ENCODE measurements at regions not wholly inside any gene's neighbourhood (a gene's known extent, or its start where the extent isn't known, plus 50 kb on each side); places are given as distances from the start of the nearest gene placed in this dataset.

DNA sequence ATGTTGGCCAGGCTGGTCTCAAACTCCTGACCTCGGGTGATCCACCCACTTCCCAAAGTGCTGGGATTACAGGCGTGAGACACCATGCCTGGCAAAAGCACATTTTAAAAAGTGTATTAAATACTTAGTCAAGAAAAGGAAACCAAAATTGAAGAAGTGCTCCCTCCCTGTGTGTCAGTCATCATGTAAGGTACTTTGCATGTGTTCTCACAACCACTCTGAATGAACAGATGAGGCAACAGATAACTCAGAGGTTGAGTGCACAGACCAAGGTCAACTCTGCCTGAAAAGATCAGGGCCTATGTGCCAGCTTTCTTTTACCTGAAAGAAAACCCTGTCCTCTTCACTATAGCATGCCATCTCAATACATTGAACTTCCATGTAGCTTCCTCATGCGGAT, 289.7 kb downstream of the MRPS30 start:
- no peak for DNase-seq
- no peak for TF ChIP-seq POLR2A (IDR thresholded peaks at IDR 0.05)
- TF ChIP-seq, protein P1, sequence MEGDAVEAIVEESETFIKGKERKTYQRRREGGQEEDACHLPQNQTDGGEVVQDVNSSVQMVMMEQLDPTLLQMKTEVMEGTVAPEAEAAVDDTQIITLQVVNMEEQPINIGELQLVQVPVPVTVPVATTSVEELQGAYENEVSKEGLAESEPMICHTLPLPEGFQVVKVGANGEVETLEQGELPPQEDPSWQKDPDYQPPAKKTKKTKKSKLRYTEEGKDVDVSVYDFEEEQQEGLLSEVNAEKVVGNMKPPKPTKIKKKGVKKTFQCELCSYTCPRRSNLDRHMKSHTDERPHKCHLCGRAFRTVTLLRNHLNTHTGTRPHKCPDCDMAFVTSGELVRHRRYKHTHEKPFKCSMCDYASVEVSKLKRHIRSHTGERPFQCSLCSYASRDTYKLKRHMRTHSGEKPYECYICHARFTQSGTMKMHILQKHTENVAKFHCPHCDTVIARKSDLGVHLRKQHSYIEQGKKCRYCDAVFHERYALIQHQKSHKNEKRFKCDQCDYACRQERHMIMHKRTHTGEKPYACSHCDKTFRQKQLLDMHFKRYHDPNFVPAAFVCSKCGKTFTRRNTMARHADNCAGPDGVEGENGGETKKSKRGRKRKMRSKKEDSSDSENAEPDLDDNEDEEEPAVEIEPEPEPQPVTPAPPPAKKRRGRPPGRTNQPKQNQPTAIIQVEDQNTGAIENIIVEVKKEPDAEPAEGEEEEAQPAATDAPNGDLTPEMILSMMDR (IDR thresholded peaks at IDR 0.05) = no peak
- no peaks in the 10 kb centered on the region for H3K36me3 ChIP-seq

DNA sequence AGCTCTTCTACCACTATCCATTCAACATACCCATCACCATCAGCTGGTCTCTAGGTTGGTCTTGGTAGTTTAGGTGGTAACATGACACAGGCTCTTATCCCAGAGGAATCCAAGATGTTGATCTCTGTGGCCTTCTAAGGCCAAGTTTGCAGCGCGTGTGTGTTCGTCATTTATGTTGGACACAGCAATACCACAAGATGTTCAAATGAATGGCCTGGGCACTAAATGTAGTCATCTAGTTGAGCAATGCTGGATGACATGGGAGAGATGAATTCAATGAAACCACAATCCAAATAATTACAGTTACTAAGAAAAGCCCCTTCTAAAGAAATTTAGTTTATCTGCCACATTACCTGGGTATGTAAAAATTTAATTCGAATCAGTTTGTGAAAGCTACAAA, 292.4 kb downstream of the MRPS30 start:
- Histone ChIP-seq H3K4me3 (no peak overlapping the region), H3K36me3 (no peaks in the 10 kb centered on the region), H3K9me3 (no peaks in the 10 kb centered on the region), H3K27ac (no peak overlapping the region), H3K4me1 (no peaks in the 10 kb centered on the region), H3K27me3 (no peaks in the 10 kb centered on the region)
- DNase-seq = no peak
- TF ChIP-seq POLR2A (IDR thresholded peaks at IDR 0.05) = no peak
- TF ChIP-seq, protein P1 (IDR thresholded peaks at IDR 0.05) = no peak
- intact Hi-C loops (cut with DNase I; ENCODE audit: low total_unique reads) = no loop called here

More for the DNA sequence above, 289.7 kb downstream of the MRPS30 start:
- Histone ChIP-seq H3K9me3 (no peaks in the 10 kb centered on the region), H3K4me1 (no peaks in the 10 kb centered on the region), H3K27ac (no peak overlapping the region), H3K4me3 (no peak overlapping the region), H3K27me3 (no peaks in the 10 kb centered on the region)
- intact Hi-C loops (cut with DNase I; ENCODE audit: low total_unique reads) = no loop called here

DNA sequence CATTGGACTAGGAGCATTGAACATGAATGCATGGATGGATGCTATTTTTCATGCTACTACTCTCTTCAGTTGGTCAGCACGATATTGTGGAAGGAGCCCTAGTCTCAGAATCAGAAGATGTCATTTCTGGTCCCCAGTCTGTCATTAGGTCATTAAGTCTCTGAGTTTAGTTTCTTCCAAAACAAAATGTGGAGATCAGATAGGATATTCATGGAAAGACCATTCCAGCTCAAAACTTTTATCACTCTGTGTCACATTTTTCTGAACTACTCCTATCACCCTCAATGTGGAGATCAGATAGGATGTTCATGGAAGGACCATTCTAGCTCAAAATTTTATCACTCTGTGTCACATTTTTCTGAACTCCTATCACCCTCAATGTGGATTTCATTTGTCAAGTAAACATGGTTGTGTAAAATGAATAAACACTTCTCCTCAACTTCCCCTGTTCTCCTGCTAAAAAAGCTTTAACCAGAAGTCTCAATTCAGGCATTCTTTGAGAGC, 296.8 kb downstream of the MRPS30 start:
- Histone ChIP-seq H3K36me3 (no peaks in the 10 kb centered on the region), H3K4me3 (no peak overlapping the region), H3K27me3 (no peaks in the 10 kb centered on the region), H3K4me1 (no peaks in the 10 kb centered on the region), H3K9me3 (no peaks in the 10 kb centered on the region), H3K27ac (no peak overlapping the region)
- intact Hi-C loops (cut with DNase I; ENCODE audit: low total_unique reads) = no loop called here
- TF ChIP-seq, protein P1 (IDR thresholded peaks at IDR 0.05) = no peak
- no peak for TF ChIP-seq POLR2A (IDR thresholded peaks at IDR 0.05)
- no peak for DNase-seq

DNA sequence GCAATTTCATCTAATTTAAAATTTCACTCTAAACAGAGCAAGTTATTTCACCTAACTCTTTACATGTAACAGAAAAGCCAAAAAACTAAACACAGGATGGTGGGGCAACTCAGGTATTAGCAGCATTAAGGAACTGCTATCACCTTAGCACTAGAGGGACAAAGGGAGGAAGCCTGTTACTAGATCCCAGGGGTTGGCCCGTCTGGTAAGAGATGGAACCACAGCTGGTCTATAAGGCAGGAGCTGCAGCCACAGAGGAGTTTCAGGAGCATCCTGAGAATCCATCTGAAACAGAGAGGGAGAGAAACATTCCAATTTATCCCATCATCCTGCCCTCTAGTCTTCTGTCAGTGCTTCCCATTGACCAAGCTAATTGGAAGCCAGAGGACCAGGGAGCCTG, 300.3 kb downstream of the MRPS30 start:
- H3K4me3 ChIP-seq = no peak overlapping the region
- H3K9me3 ChIP-seq = no peaks in the 10 kb centered on the region
- H3K27me3 ChIP-seq = no peaks in the 10 kb centered on the region
- TF ChIP-seq POLR2A (IDR thresholded peaks at IDR 0.05) = no peak
- DNase-seq = no peak
- intact Hi-C loops (cut with DNase I; ENCODE audit: low total_unique reads) = no loop called here
- H3K27ac ChIP-seq = no peak overlapping the region
- H3K4me1 ChIP-seq = no peaks in the 10 kb centered on the region
- no peaks in the 10 kb centered on the region for H3K36me3 ChIP-seq

DNA sequence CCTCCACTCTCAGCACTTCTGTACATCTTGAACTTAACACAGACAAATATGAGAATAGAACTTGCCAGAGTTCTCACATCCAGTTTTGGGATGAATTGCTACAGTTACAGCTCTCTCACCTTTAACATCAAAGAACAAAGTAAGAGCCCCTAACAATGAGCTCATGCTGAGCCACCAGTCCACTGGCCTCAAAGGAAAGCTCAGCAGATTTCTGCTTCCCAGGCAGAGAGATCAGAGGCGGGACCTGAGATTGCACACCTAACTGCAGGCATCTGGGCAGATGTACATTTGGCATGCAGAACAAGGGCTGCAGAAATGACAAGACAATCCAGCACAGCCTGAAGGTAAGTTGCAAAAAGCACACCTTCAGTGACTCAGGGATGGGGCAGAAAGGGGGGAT, 300.9 kb downstream of the MRPS30 start:
- H3K36me3 ChIP-seq = no peaks in the 10 kb centered on the region
- H3K27me3 ChIP-seq = no peaks in the 10 kb centered on the region
- intact Hi-C loops (cut with DNase I; ENCODE audit: low total_unique reads) = no loop called here
- H3K4me1 ChIP-seq = no peaks in the 10 kb centered on the region
- no peaks in the 10 kb centered on the region for H3K9me3 ChIP-seq
- no peak overlapping the region for H3K27ac ChIP-seq
- DNase-seq = no peak
- TF ChIP-seq, protein P1 (IDR thresholded peaks at IDR 0.05) = no peak
- no peak for TF ChIP-seq POLR2A (IDR thresholded peaks at IDR 0.05)
- no peak overlapping the region for H3K4me3 ChIP-seq

DNA sequence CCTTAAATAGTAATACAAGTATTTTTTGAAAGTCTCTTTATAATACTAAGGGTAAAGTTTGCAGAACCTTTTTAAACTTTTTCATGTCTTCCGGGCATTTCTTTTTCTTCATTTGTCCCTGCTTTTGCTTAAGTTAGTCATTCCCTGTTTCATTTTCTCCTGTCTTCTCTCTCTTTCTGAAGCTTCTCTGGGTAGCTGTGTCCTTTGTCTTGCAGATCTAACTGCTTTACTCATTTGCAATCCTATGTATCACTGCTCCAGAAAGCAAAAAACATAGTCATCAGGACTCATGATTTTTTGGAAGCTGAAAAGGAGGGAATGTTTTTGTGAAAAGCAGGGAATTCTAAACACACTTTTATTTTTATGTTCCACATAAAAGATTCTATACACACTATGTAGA, 301.7 kb downstream of the MRPS30 start:
- H3K4me1 ChIP-seq = no peaks in the 10 kb centered on the region
- TF ChIP-seq, protein P1 (IDR thresholded peaks at IDR 0.05) = no peak
- TF ChIP-seq POLR2A (IDR thresholded peaks at IDR 0.05) = no peak
- H3K27ac ChIP-seq = no peak overlapping the region
- no peak for DNase-seq
- H3K27me3 ChIP-seq = no peaks in the 10 kb centered on the region
- intact Hi-C loops (cut with DNase I; ENCODE audit: low total_unique reads) = no loop called here
- no peaks in the 10 kb centered on the region for H3K9me3 ChIP-seq
- H3K36me3 ChIP-seq = no peaks in the 10 kb centered on the region
- H3K4me3 ChIP-seq = no peak overlapping the region

Measured in uterus (tissue), 3 donors.